OCI-LY1 (cell line): ENCODE measurements at regions not wholly inside any gene's neighbourhood (a gene's known extent, or its start where the extent isn't known, plus 50 kb on each side); places are given as distances from the start of the nearest gene placed in this dataset.

Experiments
- H2AFZ ChIP-seq: fragments of 200-600 bp; sonication (generic), shearing (Covaris generic); 2 replicates; pipeline ENCODE4 v1.6.0; 2014; ENCODE audit warnings: antibody characterized with exemption, mild to moderate bottlenecking, low read length
- H3F3A ChIP-seq: fragments of 200-600 bp; sonication (generic), shearing (Covaris generic); 2 replicates; pipeline ENCODE4 v1.6.0; 2014; ENCODE audit warnings: mild to moderate bottlenecking, antibody characterized with exemption, low read length, moderate library complexity; ENCODE audit not compliant: insufficient read depth
- H3K27ac ChIP-seq: fragments of 200-600 bp; sonication (generic); 2 replicates; pipeline ENCODE4 v1.5.1; 2014; ENCODE audit warnings: low read length, mixed run types, mild to moderate bottlenecking, low read depth; ENCODE audit not compliant: poor library complexity, severe bottlenecking
- H3K27me3 ChIP-seq: fragments of 200-600 bp; sonication (generic); 2 replicates; pipeline ENCODE4 v1.6.0; 2014; ENCODE audit warnings: antibody characterized with exemption, mild to moderate bottlenecking, low read length, moderate library complexity; ENCODE audit not compliant: insufficient read depth
- H3K36me3 ChIP-seq: fragments of 200-600 bp; sonication (generic); 2 replicates; pipeline ENCODE4 v1.6.1; 2014; ENCODE audit warnings: mild to moderate bottlenecking, antibody characterized with exemption, low read length, moderate library complexity, mixed read lengths; ENCODE audit not compliant: insufficient read depth
- H3K4me1 ChIP-seq: fragments of 200-600 bp; sonication (generic); 2 replicates; pipeline ENCODE4 v1.5.1; 2014; ENCODE audit warnings: mild to moderate bottlenecking, low read length, moderate library complexity; ENCODE audit not compliant: insufficient read depth, severe bottlenecking
- H3K4me2 ChIP-seq: fragments of 200-600 bp; sonication (generic), shearing (Covaris generic); 2 replicates; pipeline ENCODE4 v1.6.1; 2014; ENCODE audit warnings: low read length
- H3K4me3 ChIP-seq: fragments of 200-600 bp; sonication (generic); 2 replicates; pipeline ENCODE4 v1.5.1; 2014; ENCODE audit warnings: low read length, low read depth, mild to moderate bottlenecking, mixed read lengths; ENCODE audit not compliant: poor library complexity, severe bottlenecking
- H3K79me2 ChIP-seq: fragments of 200-600 bp; shearing (Covaris generic); 2 replicates; pipeline ENCODE4 v1.6.1; 2016; ENCODE audit warnings: mixed run types, low read length, mixed read lengths; ENCODE audit not compliant: insufficient read depth
- H3K9ac ChIP-seq: fragments of 200-600 bp; sonication (generic), shearing (Covaris generic); 2 replicates; pipeline ENCODE4 v1.6.1; 2014; ENCODE audit warnings: mild to moderate bottlenecking, low read length, mixed read lengths
- H3K9me2 ChIP-seq: fragments of 200-600 bp; sonication (generic), shearing (Covaris generic); 2 replicates; pipeline ENCODE4 v1.6.1; 2014; ENCODE audit warnings: low read depth, mild to moderate bottlenecking, low read length, mixed read lengths
- H3K9me3 ChIP-seq: fragments of 200-600 bp; shearing (Covaris generic); 2 replicates; pipeline ENCODE4 v1.6.1; 2014; ENCODE audit warnings: low read length, mixed read lengths
- H4K20me1 ChIP-seq: fragments of 200-600 bp; sonication (generic), shearing (Covaris generic); 2 replicates; pipeline ENCODE4 v1.6.0; 2016; ENCODE audit warnings: mild to moderate bottlenecking, low read length; ENCODE audit not compliant: insufficient read depth
- CTCF ChIP-seq: fragments of 200-600 bp; sonication (generic), shearing (Covaris generic); IDR thresholded peaks from 2 replicates; pipeline ENCODE4 v1.5.1; 2017; ENCODE audit warnings: mild to moderate bottlenecking, antibody characterized with exemption, low read length, moderate library complexity, mixed read lengths
- EZH2 ChIP-seq: fragments of 200-600 bp; sonication (generic), shearing (Covaris generic); IDR thresholded peaks from 2 replicates; pipeline ENCODE4 v1.8.0; 2017; ENCODE audit warnings: borderline replicate concordance, mixed run types, mild to moderate bottlenecking, antibody characterized with exemption, low read length, moderate library complexity, mixed read lengths

- H3K79me2 ChIP-seq: no peaks in the 10 kb centered on the region
- H4K20me1 ChIP-seq: no peaks in the 10 kb centered on the region
- no peak overlapping the region for H3K4me2 ChIP-seq
- TF ChIP-seq CTCF (no peak), EZH2 (no peak)
- H3K9me3 ChIP-seq: no peaks in the 10 kb centered on the region
- no peaks in the 10 kb centered on the region for H3K27me3 ChIP-seq
- no peak overlapping the region for H2AFZ ChIP-seq
- H3F3A ChIP-seq: no peaks in the 10 kb centered on the region
- no peaks in the 10 kb centered on the region for H3K9me2 ChIP-seq
- H3K36me3 ChIP-seq: no peaks in the 10 kb centered on the region
- H3K27ac ChIP-seq: no peak overlapping the region
- no peaks in the 10 kb centered on the region for H3K4me1 ChIP-seq
- no peak overlapping the region for H3K9ac ChIP-seq
- H3K4me3 ChIP-seq: no peak overlapping the region
Measured at GRCh38 chr2:123077101-123077500, 948.0 kb upstream of the CNTNAP5 start.

- H3K9ac ChIP-seq: no peak overlapping the region
- H2AFZ ChIP-seq: no peak overlapping the region
- no peak overlapping the region for H3K4me2 ChIP-seq
- H3K4me1 ChIP-seq: no peaks in the 10 kb centered on the region
- no peak overlapping the region for H3K4me3 ChIP-seq
- H3K36me3 ChIP-seq: no peaks in the 10 kb centered on the region
- no peaks in the 10 kb centered on the region for H3K9me3 ChIP-seq
- TF ChIP-seq EZH2: no peak
- TF ChIP-seq CTCF: no peak
- no peaks in the 10 kb centered on the region for H3K79me2 ChIP-seq
- no peaks in the 10 kb centered on the region for H4K20me1 ChIP-seq
- H3K27ac ChIP-seq: no peak overlapping the region
- no peaks in the 10 kb centered on the region for H3K27me3 ChIP-seq
- H3F3A ChIP-seq: no peaks in the 10 kb centered on the region
- no peaks in the 10 kb centered on the region for H3K9me2 ChIP-seq
Measured at GRCh38 chr2:123080331-123080730, 944.8 kb upstream of the CNTNAP5 start.

- H3K36me3 ChIP-seq: no peaks in the 10 kb centered on the region
- no peaks in the 10 kb centered on the region for H3F3A ChIP-seq
- H3K27me3 ChIP-seq: no peaks in the 10 kb centered on the region
- H4K20me1 ChIP-seq: no peaks in the 10 kb centered on the region
- H3K9me2 ChIP-seq: no peaks in the 10 kb centered on the region
- no peak overlapping the region for H3K4me2 ChIP-seq
- H3K79me2 ChIP-seq: no peaks in the 10 kb centered on the region
- H3K9me3 ChIP-seq: no peaks in the 10 kb centered on the region
- no peak overlapping the region for H3K9ac ChIP-seq
- H3K27ac ChIP-seq: no peak overlapping the region
- no peak for TF ChIP-seq EZH2
- TF ChIP-seq CTCF: no peak
- no peaks in the 10 kb centered on the region for H3K4me1 ChIP-seq
- no peak overlapping the region for H2AFZ ChIP-seq
- no peak overlapping the region for H3K4me3 ChIP-seq
Measured at GRCh38 chr2:123085484-123085883, 939.6 kb upstream of the CNTNAP5 start.
